Ishikawa (cell line): ENCODE measurements at regions not wholly inside any gene's neighbourhood (a gene's known extent, or its start where the extent isn't known, plus 50 kb on each side); places are given as distances from the start of the nearest gene placed in this dataset.

Source experiments
- CEBPB ChIP-seq: IDR thresholded peaks from 2 replicates; pipeline ENCODE4 v1.6.1; 2012
- EGR1 ChIP-seq: IDR thresholded peaks from 2 replicates; pipeline ENCODE4 v1.6.1; 2012
- EP300 ChIP-seq: IDR thresholded peaks from 2 replicates; pipeline ENCODE4 v1.6.1; 2012; ENCODE audit warnings: borderline replicate concordance
- FOXM1 ChIP-seq: IDR thresholded peaks from 2 replicates; pipeline ENCODE4 v1.6.1; 2012; ENCODE audit warnings: low read depth, borderline replicate concordance
- NFIC ChIP-seq: IDR thresholded peaks from 2 replicates; pipeline ENCODE4 v1.6.1; 2012
- RAD21 ChIP-seq: IDR thresholded peaks from 2 replicates; pipeline ENCODE4 v1.6.1; 2012; ENCODE audit warnings: low read depth
- TAF1 ChIP-seq: IDR thresholded peaks from 2 replicates; pipeline ENCODE4 v1.6.1; 2012; ENCODE audit warnings: low read depth, mild to moderate bottlenecking
- YY1 ChIP-seq: IDR thresholded peaks from 2 replicates; pipeline ENCODE4 v1.6.1; 2012; ENCODE audit warnings: low read depth
- ZBTB7A ChIP-seq: IDR thresholded peaks from 2 replicates; pipeline ENCODE4 v1.6.1; 2012; ENCODE audit warnings: low read depth
- TF ChIP-seq, protein P1 (sequence below): IDR thresholded peaks from 2 replicates; pipeline ENCODE4 v1.6.1; 2012
- TF ChIP-seq, protein P2 (sequence below): IDR thresholded peaks from 2 replicates; pipeline ENCODE4 v1.6.1; 2012; ENCODE audit warnings: low read depth, mild to moderate bottlenecking
- TF ChIP-seq, protein P3 (sequence below): IDR thresholded peaks from 2 replicates; pipeline ENCODE4 v1.6.1; 2012

DNA sequence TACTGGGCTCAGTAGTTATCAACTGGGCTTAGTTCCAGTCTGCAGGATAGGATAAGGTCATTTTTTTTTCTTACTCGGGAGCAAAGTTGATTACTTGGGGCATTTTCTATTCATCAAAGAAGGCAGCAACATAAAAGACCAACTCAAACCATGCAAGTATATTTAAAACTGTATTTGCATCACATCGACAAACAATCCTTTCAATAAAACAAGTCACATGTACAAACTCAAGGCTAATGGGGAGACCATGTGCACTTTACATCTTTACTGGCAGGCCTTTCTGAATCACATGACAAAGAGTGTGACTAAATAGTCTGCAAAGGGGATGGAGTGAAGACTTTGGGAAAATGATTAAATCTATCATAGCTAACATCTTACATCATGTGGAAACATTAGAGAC, 610.4 kb upstream of the BOD1L1 start:
- TF ChIP-seq, protein P1, sequence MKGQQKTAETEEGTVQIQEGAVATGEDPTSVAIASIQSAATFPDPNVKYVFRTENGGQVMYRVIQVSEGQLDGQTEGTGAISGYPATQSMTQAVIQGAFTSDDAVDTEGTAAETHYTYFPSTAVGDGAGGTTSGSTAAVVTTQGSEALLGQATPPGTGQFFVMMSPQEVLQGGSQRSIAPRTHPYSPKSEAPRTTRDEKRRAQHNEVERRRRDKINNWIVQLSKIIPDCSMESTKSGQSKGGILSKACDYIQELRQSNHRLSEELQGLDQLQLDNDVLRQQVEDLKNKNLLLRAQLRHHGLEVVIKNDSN = no peak
- TF ChIP-seq RAD21 (no peak), YY1 (no peak), ZBTB7A (no peak), TAF1 (no peak), CEBPB (no peak), EP300 (no peak), FOXM1 (no peak), NFIC (no peak), EGR1 (no peak)
- TF ChIP-seq, protein P2, sequence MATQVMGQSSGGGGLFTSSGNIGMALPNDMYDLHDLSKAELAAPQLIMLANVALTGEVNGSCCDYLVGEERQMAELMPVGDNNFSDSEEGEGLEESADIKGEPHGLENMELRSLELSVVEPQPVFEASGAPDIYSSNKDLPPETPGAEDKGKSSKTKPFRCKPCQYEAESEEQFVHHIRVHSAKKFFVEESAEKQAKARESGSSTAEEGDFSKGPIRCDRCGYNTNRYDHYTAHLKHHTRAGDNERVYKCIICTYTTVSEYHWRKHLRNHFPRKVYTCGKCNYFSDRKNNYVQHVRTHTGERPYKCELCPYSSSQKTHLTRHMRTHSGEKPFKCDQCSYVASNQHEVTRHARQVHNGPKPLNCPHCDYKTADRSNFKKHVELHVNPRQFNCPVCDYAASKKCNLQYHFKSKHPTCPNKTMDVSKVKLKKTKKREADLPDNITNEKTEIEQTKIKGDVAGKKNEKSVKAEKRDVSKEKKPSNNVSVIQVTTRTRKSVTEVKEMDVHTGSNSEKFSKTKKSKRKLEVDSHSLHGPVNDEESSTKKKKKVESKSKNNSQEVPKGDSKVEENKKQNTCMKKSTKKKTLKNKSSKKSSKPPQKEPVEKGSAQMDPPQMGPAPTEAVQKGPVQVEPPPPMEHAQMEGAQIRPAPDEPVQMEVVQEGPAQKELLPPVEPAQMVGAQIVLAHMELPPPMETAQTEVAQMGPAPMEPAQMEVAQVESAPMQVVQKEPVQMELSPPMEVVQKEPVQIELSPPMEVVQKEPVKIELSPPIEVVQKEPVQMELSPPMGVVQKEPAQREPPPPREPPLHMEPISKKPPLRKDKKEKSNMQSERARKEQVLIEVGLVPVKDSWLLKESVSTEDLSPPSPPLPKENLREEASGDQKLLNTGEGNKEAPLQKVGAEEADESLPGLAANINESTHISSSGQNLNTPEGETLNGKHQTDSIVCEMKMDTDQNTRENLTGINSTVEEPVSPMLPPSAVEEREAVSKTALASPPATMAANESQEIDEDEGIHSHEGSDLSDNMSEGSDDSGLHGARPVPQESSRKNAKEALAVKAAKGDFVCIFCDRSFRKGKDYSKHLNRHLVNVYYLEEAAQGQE = no peak
- TF ChIP-seq, protein P3, sequence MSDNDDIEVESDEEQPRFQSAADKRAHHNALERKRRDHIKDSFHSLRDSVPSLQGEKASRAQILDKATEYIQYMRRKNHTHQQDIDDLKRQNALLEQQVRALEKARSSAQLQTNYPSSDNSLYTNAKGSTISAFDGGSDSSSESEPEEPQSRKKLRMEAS = no peak
